Renal cortex interstitium (tissue), 11 donors: ENCODE measurements at regions not wholly inside any gene's neighbourhood (a gene's known extent, or its start where the extent isn't known, plus 50 kb on each side); places are given as distances from the start of the nearest gene placed in this dataset.

Experiments used
- DNase-seq, 11 donors: peaks; one replicate each; pipeline ENCODE4 v3.0.0-alpha.2; 2013; ENCODE audit warnings: low read depth in 9 of 11, low spot score in 4 of 11; ENCODE audit errors: extremely low read depth in 1 of 11

DNA sequence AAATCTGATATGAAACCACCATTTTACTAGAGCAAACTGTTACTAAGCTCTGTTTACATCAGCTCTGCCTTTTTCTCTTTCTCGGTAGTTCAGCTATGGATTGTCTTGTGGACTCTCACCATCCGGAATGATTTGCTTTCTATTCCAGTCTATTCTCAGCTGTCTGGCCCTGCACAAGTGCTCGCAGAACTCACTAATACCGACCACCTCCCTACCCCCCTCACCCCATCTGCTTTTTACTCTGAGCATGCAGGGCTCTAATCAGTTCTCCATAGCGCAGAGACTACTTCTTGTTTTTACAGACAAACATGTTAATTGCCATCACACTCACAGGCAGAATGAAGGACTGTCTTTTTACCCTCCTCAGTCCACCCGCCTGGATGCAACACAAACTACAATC is 180.7 kb upstream of the POU3F3 start:
- no peak for DNase-seq

DNA sequence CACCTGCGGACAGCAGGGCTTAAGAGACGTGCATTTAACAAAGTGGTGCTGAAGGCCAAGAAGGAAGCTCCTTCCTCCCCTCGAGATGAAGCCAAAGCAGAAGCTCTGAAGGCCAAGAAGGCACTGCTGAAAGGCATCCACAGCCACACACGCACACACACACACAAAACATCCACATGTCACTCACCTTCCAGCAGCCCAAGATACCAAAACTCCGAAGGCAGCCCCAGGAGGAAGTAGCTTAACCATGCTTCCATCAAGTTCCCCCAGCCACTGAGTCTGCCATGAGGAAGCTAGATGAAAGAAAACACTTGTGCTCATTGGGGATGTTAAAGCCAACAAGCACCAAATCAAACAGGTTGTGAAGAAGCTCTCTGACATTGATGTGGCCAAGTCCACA is 175.7 kb upstream of the POU3F3 start:
- no peak for DNase-seq

DNA sequence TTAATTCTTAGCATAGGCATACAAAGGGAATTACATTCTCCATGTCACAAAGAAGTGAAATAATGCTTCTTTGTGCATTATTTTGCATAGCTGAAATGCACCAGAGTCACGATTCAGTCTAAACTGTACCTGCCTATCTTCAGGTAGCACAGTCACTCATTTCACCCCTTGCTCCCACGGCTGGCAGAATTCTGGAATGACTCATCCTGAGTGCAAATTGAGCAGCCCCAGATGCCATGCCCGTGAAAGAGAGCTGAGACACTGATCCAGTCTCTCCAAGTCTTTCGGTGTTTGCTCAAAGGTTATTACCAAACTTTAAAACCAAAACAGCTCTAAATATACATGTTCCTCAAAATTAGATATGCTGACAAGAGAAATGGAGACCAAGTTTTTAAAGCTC is 168.3 kb upstream of the POU3F3 start:
- DNase-seq: no peak

DNA sequence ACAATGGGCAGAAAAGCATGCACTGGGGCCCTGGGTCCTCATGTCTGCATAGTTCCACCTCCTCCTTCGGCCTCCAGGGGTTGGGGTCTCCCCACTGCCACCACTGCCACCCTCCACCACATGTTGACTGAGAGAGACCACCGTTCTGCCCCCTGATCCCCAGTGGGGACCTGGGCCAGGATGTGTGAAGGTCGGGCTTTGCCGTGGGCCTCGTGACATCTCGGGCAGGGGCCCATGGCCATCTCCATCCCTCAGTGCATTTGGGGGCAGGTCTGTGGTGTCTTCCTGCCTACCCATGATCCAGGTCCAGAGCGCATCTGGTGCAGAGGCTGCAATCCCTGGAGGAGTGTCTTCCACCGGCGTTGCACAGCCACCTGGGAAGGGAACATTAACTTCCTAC is 166.8 kb upstream of the POU3F3 start:
- no peak for DNase-seq

DNA sequence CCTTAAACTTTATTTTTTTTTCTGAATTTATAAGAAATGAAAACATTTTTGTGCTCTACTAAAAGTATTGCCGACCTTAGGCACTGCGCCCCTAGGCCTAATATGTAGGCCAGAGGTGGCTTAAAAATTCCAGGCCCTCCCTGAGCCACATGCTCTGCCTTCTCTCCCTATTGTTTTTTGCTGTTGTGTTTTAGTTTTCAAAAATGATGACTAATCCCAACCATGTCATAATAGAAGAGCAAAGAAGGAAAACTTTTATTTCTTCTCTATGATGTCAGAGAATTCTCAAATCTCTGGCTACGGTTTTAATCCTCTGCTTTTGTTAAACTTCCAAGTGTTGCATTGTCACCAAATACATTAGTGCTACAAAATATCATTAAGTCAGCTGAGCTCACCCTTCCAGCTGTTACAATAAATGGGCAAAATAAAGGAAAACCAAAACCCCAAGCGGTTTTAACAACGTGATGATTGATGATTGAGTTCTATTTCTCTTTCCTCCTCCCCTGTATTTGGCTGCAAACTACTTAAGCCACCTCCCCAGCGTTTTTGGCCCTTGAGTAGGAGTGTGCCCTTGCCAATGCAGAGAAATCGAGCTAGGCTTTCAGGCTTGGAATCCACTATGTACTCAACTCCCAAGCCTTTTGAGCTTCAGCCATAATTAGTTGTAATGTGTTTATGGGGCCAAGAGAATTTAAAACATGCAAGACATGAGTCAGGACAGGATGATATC is 163.5 kb upstream of the POU3F3 start:
- DNase-seq: no peak

DNA sequence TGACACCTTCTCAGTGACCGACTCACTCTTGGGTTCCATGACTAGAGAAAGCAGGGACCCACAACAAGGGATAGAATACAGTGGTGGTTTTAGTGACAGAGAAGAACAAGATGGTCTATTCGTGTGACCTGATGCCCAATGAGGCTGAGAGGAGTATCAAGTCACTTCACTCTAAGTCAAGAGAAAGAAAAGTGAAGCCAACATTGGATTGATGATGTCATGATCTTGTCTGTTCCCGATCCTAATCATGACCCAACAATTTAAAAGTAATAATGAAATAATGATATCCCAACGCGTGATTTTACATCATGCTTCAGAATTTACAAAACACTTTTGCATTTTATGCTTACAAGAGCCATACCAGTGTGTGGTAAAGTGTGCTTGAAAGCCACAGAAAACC is 155.6 kb upstream of the POU3F3 start:
- DNase-seq: no peak

DNA sequence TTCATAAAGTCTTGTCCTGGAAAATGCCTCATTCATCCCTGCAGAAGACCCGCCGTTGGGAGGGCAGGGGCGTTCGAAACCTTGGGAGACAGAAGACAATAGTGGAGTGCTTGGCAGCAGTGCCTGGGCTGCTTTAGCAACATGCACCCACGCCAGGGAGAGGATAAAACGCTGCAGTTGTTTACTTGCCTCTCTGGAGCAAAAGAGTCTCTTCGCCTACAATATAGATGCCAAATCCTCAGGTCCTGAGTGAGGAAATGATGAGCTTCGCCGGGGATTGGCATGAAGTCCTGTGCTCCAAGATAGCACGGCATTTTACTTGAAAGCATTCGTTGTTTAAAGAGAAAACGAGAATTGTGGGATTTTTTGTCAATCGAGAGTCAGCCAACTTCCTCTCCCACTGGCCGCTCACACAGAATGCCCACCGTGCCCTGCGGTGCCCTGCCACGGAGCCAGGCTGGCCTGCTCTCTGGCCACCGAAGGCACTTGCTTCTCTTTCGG is 152.5 kb upstream of the POU3F3 start:
- DNase-seq: no peak

DNA sequence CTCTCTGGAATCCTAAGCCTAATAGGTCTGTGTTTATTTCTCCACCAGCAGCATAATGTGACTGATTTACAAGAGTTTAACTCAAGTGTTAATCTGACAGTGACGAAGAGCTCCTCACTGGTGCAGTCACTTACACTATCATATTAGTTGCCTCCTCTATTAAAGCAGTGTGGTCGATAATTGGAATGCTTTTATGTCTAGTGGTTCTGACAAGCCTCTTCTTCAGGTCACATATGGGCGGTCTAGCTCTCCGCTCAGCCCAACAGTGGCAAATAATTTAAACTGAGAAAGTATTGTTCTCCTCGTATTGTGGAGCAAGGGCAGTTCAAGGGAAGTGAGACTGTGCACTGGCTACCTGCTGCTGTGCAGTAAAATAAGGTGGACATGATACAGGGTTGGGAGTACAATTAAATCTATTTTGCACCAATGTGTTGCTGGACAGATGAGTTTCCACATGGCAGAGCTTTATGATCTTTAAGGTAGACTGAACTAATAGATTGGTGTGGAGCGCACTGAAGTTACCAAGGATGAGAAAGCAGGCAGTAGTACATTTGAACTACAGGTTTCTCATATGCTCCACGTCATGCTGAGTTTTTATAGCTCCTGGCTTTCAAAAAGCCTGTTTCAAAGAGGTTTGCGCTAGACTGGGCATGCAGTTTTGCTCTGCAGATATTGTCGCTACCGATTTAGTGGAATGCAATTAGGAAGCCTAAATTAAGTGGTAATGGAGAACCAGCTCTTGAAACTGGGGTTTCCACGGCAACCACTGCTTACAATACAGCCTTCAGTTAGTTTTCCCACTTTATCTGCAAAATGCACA is 151.7 kb upstream of the POU3F3 start:
- DNase-seq: peak in 9 of 11 donors; percentile 30 to 78 (median 52)

DNA sequence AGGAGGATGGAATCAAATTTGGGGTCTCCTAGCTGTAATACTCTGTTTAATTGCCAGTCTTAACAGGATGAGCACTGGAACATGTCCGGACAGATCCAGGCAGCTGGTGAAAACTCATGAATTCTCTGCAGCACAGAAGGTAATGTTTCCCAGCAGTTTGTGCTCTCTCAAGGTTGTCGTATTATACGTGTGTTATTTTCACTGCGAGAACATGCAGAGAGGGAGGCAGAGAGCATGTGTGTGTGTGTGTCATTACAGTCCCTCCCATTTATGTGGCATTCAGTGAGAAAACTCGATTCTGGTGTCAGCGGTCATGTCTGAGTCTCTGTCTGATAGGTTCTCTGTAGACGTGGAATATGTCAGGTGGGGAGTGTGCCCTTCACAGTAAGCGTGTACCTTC is 150.2 kb upstream of the POU3F3 start:
- no peak for DNase-seq

DNA sequence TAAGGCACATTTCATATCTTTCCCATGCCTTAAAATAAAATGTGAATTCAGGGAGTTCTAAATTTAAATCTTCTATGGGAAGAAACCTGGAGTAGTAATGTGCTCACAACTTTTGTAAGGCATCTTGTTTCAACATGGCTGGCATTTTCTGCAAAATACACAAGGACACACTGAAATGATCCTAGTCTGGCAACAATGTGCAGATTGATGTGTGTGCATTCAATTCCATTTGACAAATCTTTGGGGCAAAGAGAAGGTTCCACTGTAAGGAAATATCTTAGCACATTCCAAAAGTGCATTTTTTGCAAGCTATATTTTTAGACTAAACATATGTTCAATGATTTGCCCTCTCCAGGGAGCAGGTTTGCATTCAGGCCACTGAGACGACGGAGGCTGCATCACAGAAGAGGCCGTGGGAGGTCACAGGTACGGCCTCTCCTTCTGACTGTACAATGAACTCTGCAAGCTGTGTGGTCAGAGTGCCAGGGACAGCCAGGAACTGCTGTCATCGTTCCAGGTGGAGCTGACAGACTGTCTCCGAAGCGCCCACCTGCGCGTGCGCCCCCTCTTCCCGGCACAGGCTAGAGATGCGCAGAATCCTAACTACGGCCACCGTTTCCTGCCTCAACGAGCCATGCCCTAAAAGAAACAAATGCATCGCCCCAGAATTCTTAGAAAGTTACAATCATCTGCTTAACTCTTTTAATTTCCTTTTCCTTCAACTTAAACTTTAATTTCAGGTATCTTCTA is 149.2 kb upstream of the POU3F3 start:
- no peak for DNase-seq

DNA sequence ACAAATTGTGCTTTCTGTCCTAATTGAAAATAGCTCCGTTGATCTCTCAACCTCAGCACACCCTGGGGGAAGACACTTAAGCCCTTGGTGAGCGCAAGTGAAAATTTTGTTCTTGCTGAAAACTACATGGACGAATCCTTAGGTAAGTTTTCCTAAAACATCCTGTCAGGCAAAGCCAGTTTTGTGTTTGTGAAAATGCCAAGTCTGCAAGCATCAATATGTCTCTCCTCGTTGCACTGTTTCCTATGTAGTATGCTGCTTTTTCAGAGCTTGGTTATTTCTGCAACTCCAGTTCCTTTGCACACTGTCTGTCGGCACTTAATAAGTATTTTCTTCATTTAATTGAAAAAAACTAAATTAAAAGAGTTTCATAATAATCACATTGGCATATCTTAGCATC is 146.9 kb upstream of the POU3F3 start:
- no peak for DNase-seq

DNA sequence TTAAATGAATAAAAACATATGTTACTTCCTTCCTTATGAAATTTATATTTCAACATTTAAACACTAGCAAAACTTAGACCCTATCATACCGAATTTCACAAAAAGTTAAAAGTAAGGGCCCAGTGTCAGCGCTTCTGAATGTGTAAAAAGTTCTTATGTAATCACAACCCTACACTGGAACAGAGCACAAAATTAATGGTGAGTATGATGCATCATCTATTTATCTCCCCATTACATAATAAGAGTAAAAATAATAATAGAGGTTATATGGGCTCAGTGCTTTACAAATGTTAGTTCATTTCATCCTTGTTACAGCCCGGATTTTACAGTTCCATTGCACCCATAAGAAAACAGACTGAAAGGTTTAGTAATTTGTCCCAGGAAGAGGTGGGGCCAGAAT is 144.9 kb upstream of the POU3F3 start:
- DNase-seq: no peak

DNA sequence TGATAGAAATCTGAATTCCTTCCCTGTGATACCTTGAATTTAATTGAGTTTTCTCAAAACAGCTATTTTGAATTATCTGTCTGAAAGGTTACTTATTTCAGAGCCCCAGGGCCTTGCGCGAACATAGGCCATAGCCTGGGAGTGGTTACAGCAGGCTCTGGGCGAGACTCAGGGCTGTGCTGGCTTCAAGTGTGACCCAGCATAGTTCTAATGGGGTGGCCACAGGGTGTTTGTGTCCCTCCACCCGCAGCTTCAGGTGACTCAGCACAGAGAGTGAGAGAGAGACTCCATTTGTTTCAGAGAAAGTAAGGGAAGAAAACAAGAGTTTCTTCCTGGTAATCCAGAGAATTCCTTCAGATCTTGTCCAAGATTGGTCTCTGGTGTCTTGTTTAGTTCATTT is 137.9 kb upstream of the POU3F3 start:
- DNase-seq: no peak

DNA sequence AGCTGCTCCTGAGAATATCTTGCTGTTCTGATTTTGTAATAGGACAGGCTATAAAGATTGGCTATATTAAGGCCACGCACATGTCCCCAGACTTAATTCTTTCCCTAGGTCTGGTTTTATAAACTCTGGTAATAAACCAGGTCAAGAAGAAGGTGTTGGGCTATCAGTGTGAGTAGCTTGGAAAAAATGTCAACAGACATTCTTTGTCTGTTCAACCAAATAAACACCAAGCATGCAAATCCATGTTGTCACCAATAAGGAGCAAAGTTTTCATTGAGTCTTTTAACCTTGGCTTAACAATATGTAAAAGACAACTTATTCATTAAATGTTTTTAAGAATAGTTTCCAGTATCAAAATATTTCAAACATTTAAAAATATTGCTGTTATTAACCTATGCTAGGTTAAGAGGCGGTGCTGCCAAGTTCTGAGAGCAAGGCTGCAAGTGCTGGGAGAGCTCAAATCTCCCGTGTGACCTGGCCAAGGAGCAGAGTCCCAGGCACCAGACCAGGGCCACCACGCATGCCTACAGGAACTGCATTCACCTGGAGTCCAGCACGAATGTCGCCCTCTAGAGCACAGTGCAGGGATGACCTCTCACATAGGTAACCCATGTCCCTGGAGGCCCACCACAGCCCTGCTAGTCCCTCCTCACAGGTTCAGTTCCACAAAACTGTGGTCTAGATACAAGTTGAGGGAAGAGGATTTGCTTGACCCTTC is 120.5 kb upstream of the POU3F3 start:
- DNase-seq: no peak

DNA sequence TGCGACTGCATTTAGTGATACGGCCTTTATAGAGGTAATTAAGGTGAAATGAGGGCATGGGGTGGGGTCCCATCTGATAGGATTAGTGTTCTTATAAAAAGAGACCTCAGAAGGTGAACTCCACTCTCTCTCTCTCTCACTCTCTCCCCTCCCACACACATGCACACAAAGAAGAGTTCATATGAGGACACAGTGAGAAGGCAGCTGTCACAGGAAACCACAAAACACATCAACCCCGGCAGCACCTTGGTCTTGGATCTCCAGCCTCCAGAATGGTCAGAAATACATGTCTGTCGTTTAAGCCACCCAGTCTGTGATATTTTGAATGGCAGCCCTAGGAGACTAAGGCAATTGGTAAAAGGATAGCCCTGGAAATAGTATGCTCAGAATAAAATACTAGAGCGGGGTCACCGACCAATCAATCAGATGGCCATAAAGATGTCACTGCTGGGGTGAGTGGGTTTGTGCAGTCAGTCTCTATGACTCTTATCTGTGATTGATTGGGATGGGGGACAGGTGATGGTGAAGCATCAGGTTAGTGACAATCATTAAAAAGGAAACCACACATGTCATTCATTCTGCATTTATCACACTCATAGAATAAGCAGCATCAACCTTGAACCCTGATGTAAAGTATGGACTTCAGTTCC is 118.9 kb upstream of the POU3F3 start:
- no peak for DNase-seq

DNA sequence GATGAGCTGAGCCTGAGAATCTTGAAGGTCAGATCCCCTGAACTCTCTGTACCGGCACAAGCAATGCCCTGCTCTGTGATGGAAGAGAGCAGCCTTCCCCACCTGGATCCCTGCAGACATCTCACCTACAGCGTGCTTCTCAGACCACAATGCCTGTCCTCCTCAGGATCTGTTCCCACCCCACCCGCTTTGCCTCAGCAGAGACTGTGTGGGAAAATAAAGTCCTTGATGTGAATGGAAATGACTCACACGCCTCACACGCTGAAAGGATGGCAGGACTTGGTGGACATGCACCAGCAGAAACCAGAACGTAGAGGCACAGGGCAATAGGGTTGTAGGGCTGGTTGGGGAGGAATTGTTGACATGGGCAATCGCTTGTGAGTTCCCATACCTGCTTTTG is 117.9 kb upstream of the POU3F3 start:
- no peak for DNase-seq

DNA sequence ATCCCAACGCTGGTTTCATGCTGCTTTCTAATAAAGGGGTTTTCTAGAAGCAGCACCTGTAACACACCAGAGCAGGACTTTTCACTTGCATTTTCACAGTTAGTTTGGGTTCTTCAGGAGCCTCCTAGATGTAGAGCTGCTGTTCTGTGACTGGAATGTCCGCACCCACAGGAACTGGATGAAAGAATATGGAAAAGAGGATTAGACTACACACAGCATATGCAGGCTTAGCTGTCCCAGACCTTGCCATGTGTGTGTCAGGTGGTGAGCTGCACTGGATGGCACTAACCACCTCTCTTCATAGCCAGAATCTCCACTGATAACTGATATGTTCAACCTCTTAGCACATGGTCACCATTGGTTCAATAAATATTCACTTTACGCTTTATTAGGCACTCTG is 112.1 kb upstream of the POU3F3 start:
- DNase-seq: no peak

DNA sequence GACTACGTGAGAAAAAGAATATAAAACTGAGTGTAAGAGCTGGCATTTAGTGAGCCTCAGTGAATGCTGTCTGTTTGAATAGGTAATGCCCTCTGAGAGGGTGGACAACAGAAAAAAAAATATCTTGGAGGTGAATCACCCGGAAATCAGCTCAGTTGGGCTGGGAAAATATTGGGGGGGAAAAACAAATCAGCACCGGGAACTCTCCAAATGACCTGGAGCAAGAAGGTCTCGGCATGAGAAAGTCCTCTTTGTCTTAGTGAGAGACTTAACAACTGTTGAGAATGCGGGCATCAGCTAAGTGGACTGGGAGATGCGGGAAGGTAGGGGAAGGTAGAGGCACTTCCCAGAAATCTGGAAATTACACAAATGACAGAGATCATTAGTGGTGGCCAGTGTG is 109.4 kb upstream of the POU3F3 start:
- no peak for DNase-seq

DNA sequence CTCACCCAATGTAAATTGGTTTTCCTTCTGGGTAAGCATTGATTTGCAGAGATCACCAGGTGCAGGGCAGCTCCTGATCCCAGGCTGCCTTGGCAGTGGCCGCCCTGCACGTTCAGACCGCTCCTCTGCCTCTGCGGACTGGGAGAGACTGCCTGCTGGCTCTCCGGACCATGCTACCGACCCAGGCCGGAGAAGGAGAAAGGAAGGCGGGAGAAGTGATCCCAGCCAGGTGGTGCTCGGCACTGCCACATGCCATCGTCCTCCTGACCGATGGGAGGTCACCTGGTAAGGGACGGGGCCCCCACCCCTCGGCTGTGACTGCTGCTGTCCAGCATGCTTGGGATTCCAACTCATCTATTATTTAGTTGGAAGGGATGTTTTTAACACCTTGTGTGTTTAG is 108.1 kb upstream of the POU3F3 start:
- DNase-seq: no peak
